22Rv1 (cell line): ENCODE measurements at regions not wholly inside any gene's neighbourhood (a gene's known extent, or its start where the extent isn't known, plus 50 kb on each side); places are given as distances from the start of the nearest gene placed in this dataset.

Experiments
- H3K27ac ChIP-seq: fragments of 450-650 bp; 2 replicates; pipeline ENCODE4 v1.5.1; 2017
- ZFX ChIP-seq: fragments of 450-650 bp; IDR thresholded peaks from 2 replicates; pipeline ENCODE4 v1.6.1; 2017; ENCODE audit warnings: antibody characterized with exemption, borderline replicate concordance
- TF ChIP-seq, protein P1 (sequence below): fragments of 450-650 bp; IDR thresholded peaks from 2 replicates; pipeline ENCODE4 v1.5.1; 2017; ENCODE audit warnings: mild to moderate bottlenecking

GRCh38 chr2:57941816-57942215 is 104.8 kb upstream of the VRK2 start:
- TF ChIP-seq, protein P1, sequence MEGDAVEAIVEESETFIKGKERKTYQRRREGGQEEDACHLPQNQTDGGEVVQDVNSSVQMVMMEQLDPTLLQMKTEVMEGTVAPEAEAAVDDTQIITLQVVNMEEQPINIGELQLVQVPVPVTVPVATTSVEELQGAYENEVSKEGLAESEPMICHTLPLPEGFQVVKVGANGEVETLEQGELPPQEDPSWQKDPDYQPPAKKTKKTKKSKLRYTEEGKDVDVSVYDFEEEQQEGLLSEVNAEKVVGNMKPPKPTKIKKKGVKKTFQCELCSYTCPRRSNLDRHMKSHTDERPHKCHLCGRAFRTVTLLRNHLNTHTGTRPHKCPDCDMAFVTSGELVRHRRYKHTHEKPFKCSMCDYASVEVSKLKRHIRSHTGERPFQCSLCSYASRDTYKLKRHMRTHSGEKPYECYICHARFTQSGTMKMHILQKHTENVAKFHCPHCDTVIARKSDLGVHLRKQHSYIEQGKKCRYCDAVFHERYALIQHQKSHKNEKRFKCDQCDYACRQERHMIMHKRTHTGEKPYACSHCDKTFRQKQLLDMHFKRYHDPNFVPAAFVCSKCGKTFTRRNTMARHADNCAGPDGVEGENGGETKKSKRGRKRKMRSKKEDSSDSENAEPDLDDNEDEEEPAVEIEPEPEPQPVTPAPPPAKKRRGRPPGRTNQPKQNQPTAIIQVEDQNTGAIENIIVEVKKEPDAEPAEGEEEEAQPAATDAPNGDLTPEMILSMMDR, result no peak
- no peak for TF ChIP-seq ZFX

GRCh38 chr2:57943315-57943714 is 103.3 kb upstream of the VRK2 start:
- H3K27ac ChIP-seq, result no peak overlapping the region
- TF ChIP-seq, protein P1, result no peak
- no peak for TF ChIP-seq ZFX

More at GRCh38 chr2:57941816-57942215, 104.8 kb upstream of the VRK2 start:
- H3K27ac ChIP-seq, result no peak overlapping the region

DNA sequence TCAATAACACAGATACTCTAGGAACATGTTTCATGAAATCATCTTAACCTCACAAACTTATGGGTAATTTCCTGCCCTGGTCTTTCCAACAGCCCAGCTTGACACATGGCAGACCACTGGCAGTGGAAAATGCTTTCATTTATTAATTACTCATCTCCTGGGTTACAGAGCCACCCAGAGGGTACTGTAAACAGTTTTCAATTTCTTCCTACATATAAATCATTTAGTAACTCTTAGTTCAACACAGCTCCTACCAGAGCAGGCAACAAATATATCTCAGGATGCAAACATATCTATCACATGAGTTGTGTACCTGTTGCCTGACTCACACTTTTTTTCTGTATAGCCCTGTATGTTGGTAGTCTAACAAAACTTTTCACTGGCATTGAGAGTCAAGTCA is 99.2 kb upstream of the VRK2 start:
- TF ChIP-seq, protein P1, result no peak
- TF ChIP-seq ZFX, result no peak
- H3K27ac ChIP-seq, result no peak overlapping the region

DNA sequence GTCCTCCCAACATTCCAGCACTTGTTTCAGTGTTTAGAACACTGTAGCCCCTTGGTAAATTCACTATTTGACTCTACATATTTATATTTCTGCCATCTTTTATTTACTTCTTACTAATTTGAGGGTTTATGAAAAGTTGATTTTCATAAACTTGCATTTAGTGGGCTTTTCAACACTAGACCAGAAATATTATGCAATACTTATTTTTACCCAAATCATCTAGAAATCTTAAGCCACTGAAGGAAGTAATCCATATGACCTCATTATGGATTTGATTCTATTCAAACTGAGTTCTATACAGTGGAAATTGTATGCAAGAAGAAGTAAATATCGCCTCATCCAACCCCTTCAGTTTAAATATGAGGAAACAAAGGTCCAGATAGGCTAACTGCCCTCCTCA is 92.6 kb upstream of the VRK2 start:
- TF ChIP-seq, protein P1, result no peak
- no peak for TF ChIP-seq ZFX

GRCh38 chr2:57957238-57957637 is 89.4 kb upstream of the VRK2 start:
- TF ChIP-seq, protein P1, result no peak
- TF ChIP-seq ZFX, result no peak
- H3K27ac ChIP-seq, result no peak overlapping the region

More for the DNA sequence above, 92.6 kb upstream of the VRK2 start:
- no peak overlapping the region for H3K27ac ChIP-seq

- TF ChIP-seq, protein P1, result no peak
Measured at GRCh38 chr2:57959390-57959789, 87.2 kb upstream of the VRK2 start.

DNA sequence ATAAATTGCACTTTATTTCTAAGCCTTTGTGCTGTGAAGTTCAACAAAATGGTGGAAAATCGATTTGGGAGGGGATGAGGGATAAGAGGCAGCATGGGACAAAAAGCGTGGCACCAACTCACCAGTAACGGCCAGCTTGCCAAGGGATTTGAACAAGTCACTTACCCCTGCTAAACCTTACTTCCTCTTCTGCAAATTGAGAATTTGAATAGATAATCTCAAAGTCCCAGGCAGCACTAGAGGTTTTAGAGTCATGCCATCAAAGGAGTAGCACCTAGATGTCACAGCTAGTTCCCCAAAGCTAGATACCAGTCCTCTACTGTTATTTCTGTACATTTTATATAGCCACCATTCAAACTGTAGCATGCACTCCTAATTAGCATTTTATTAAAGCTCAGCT is 83.7 kb upstream of the VRK2 start:
- H3K27ac ChIP-seq, result no peak overlapping the region
- no peak for TF ChIP-seq ZFX
- TF ChIP-seq, protein P1, result no peak

More at GRCh38 chr2:57959390-57959789, 87.2 kb upstream of the VRK2 start:
- no peak overlapping the region for H3K27ac ChIP-seq
